GM18517 (cell line): ENCODE measurements at regions not wholly inside any gene's neighbourhood (a gene's known extent, or its start where the extent isn't known, plus 50 kb on each side); places are given as distances from the start of the nearest gene placed in this dataset.
"Not testable (repeated sequence)": the region's sequence is repeated elsewhere in the genome, so short reads cannot be mapped to it uniquely, and the experiment has no call there.

Source experiments
- ATAC-seq: cut with Tn5 transposase; IDR thresholded peaks from one replicate; pipeline ENCODE4 v1.9.1; 2021; ENCODE audit warnings: mild to moderate bottlenecking, moderate library complexity; ENCODE audit not compliant: unreplicated experiment

- ATAC-seq, result no peak
Measured at GRCh38 chr2:8141780-8142179, 540.1 kb upstream of the ID2 start.

- no peak for ATAC-seq
Measured at GRCh38 chr2:8142461-8142860, 539.4 kb upstream of the ID2 start.

GRCh38 chr2:8144131-8144631 is 537.7 kb upstream of the ID2 start:
- no peak for ATAC-seq

GRCh38 chr2:8144785-8145184 is 537.1 kb upstream of the ID2 start:
- no peak for ATAC-seq

- not testable (repeated sequence) for ATAC-seq
Measured at GRCh38 chr2:8145375-8145774, 536.5 kb upstream of the ID2 start.

- no peak for ATAC-seq
Measured at GRCh38 chr2:8146132-8147005, 535.5 kb upstream of the ID2 start.

- ATAC-seq, result no peak
Measured at GRCh38 chr2:8148260-8149006, 533.4 kb upstream of the ID2 start.

- no peak for ATAC-seq
Measured at GRCh38 chr2:8149007-8149405, 532.9 kb upstream of the ID2 start.

GRCh38 chr2:8149985-8150539 is 531.8 kb upstream of the ID2 start:
- ATAC-seq, result no peak

- no peak for ATAC-seq
Measured at GRCh38 chr2:8151888-8152287, 530.0 kb upstream of the ID2 start.

- peak; percentile 98 for ATAC-seq
Measured at GRCh38 chr2:8152392-8153257, 529.2 kb upstream of the ID2 start.

- peak; percentile 8 for ATAC-seq
Measured at GRCh38 chr2:8153258-8153718, 528.6 kb upstream of the ID2 start.

- ATAC-seq, result no peak
Measured at GRCh38 chr2:8154270-8154669, 527.6 kb upstream of the ID2 start.

GRCh38 chr2:8154936-8155335 is 526.9 kb upstream of the ID2 start:
- ATAC-seq, result no peak

- no peak for ATAC-seq
Measured at GRCh38 chr2:8157621-8158430, 524.0 kb upstream of the ID2 start.

GRCh38 chr2:8158711-8159110 is 523.1 kb upstream of the ID2 start:
- ATAC-seq, result no peak

GRCh38 chr2:8159211-8159965 is 522.5 kb upstream of the ID2 start:
- no peak for ATAC-seq

GRCh38 chr2:8159966-8160603 is 521.8 kb upstream of the ID2 start:
- ATAC-seq, result no peak

GRCh38 chr2:8160959-8161358 is 520.9 kb upstream of the ID2 start:
- ATAC-seq, result no peak
